D721Med (cell line): ENCODE measurements at regions not wholly inside any gene's neighbourhood (a gene's known extent, or its start where the extent isn't known, plus 50 kb on each side); places are given as distances from the start of the nearest gene placed in this dataset.
"Not testable (repeated sequence)": the region's sequence is repeated elsewhere in the genome, so short reads cannot be mapped to it uniquely, and the experiment has no call there.

Experiments
- DNase-seq: peaks from one replicate; pipeline ENCODE4 v3.0.0; 2011; ENCODE audit warnings: low spot score; ENCODE audit not compliant: insufficient read length
- FAIRE-seq: peaks from 2 replicates; lab custom pipeline; 2011; peaks lifted over from hg19 to GRCh38; lab: Jason Lieb, UNC
- TF ChIP-seq, protein P1 (sequence below): IDR thresholded peaks from 2 replicates; pipeline ENCODE4 v1.5.1; 2012; ENCODE audit warnings: mild to moderate bottlenecking, control low read depth; ENCODE audit not compliant: insufficient read depth; ENCODE audit errors: missing control alignments

GRCh38 chr5:44160369-44160768 lies 228.9 kb downstream of the FGF10 start:
- TF ChIP-seq, protein P1, sequence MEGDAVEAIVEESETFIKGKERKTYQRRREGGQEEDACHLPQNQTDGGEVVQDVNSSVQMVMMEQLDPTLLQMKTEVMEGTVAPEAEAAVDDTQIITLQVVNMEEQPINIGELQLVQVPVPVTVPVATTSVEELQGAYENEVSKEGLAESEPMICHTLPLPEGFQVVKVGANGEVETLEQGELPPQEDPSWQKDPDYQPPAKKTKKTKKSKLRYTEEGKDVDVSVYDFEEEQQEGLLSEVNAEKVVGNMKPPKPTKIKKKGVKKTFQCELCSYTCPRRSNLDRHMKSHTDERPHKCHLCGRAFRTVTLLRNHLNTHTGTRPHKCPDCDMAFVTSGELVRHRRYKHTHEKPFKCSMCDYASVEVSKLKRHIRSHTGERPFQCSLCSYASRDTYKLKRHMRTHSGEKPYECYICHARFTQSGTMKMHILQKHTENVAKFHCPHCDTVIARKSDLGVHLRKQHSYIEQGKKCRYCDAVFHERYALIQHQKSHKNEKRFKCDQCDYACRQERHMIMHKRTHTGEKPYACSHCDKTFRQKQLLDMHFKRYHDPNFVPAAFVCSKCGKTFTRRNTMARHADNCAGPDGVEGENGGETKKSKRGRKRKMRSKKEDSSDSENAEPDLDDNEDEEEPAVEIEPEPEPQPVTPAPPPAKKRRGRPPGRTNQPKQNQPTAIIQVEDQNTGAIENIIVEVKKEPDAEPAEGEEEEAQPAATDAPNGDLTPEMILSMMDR = no peak
- no peak for FAIRE-seq
- DNase-seq = no peak

DNA sequence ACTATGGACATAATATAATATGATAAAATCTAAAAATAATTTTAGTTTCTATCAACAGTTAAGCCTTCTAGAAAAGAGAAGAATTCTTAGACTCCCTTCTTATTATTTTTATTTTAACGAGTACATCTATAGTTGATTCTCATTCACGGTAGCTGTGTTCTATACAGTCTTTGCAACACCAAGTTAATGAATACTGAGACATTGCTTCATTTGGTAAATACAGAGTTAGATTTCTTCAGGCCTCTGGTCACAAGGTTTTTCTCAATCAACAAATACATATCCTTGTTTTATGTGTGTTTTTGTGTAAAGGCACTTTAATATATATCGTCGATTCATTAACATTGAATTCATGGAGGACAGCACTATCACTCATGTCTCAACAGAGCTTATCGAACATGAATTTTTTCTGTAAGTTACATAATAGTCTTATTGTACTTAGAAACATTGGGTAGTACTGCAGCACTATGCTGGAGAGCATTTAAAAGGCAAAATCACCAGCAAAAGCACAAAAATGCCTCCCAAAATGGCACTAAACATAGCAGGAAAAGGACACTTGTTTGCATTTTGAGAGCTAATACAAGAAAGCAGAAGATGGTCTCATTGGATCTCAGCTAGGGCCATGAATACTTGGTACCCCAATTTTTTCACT lies 239.0 kb downstream of the FGF10 start:
- no peak for FAIRE-seq
- TF ChIP-seq, protein P1 = no peak
- no peak for DNase-seq

DNA sequence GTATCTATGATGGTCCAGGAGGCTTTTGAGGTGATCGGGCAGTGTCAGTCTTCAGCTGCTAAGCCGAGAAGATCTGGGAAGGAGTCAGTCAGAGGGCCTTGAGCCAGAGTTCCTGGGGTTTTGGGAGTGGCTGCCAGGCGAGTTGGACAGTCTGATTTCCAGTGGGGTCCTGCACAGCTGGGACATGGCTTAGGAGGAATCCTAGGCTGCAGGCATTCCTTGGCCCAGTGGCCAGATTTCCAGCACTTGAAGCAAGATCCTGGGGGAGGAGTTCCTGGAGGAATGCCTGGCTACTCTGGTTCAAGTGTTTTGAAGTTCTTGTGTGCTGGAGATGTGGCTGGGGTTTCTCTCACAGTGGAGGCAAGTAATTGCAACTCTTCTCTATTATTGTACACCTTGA lies 271.3 kb downstream of the FGF10 start:
- not testable (repeated sequence) for FAIRE-seq

GRCh38 chr5:44108232-44108631 lies 281.0 kb downstream of the FGF10 start:
- FAIRE-seq, DNase-seq: not testable (repeated sequence)

More for the DNA sequence above, 271.3 kb downstream of the FGF10 start:
- not testable (repeated sequence) for DNase-seq

- TF ChIP-seq, protein P1 = no peak
- FAIRE-seq (no peak), DNase-seq (no peak)
These were observed 289.6 kb downstream of the FGF10 start for GRCh38 chr5:44099643-44100042.

DNA sequence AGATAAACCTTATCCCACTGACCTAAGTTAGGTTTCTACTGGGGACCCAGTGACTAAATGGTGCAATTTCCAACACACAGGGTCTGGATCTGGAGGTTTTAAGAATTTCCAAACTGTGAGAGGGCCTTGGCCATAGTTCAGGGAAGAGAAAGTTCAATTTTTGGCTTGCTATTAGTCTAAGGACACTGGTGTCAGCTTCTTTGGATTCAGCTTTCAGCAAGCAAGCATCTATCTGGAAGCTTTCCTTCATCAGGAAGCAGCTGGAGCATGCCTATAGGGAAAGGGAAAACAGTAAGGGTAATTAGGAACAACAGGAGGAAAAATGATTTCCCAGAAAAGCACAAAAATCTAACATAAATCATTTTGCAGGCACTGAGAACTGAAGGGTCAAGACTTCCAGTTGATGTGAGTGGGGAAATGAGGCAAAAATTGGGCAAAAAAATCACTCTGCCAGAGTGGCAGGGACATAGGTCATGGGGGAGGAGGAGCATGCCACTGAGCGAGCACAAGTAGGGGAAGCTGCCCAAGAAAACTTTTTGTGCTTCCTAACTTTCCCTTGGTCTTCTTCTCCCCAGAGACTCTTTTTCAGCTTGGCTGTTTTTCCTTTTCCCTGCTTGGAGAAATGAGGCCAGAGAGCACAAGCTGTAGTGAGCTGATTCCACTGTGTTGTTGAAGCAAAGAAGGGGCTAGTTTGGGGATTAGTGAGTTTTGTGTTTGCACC lies 299.6 kb downstream of the FGF10 start:
- TF ChIP-seq, protein P1 = no peak
- DNase-seq = no peak
- FAIRE-seq = no peak

GRCh38 chr5:44085083-44085482 lies 304.1 kb downstream of the FGF10 start:
- no peak for DNase-seq
- TF ChIP-seq, protein P1 = no peak
- FAIRE-seq = no peak

GRCh38 chr5:44074547-44074946 lies 314.7 kb downstream of the FGF10 start:
- not testable (repeated sequence) for FAIRE-seq, DNase-seq
